Subcutaneous abdominal adipose tissue (tissue), 5 donors: ENCODE measurements at regions not wholly inside any gene's neighbourhood (a gene's known extent, or its start where the extent isn't known, plus 50 kb on each side); places are given as distances from the start of the nearest gene placed in this dataset.
"Not testable (repeated sequence)": the region's sequence is repeated elsewhere in the genome, so short reads cannot be mapped to it uniquely, and the experiment has no call there.

Source experiments
- H3K27ac ChIP-seq: one replicate; pipeline ENCODE4 v1.7.0; 2013; ENCODE audit warnings: low read depth, mild to moderate bottlenecking, inconsistent platforms, low read length, moderate library complexity
- H3K27me3 ChIP-seq, 5 donors: one replicate each; pipeline ENCODE4 v1.7.0; 2013; ENCODE audit warnings: low read length in 5 of 5, inconsistent platforms in 1 of 5; ENCODE audit not compliant: control insufficient read depth in 5 of 5, insufficient read depth in 4 of 5
- H3K36me3 ChIP-seq, 5 donors: one replicate each; pipeline ENCODE4 v1.7.0; 2013; ENCODE audit warnings: low read length in 5 of 5; ENCODE audit not compliant: control insufficient read depth in 5 of 5, insufficient read depth in 5 of 5
- H3K4me1 ChIP-seq, 5 donors: one replicate each; pipeline ENCODE4 v1.7.0; 2013; ENCODE audit warnings: low read length in 5 of 5, mild to moderate bottlenecking in 3 of 5, moderate library complexity in 1 of 5; ENCODE audit not compliant: control insufficient read depth in 5 of 5, insufficient read depth in 5 of 5
- H3K4me3 ChIP-seq, 5 donors: one replicate each; pipeline ENCODE4 v1.7.0; 2013; ENCODE audit warnings: low read length in 5 of 5, low read depth in 1 of 5
- H3K9ac ChIP-seq, 5 donors: one replicate each; pipeline ENCODE4 v1.7.0; 2013; ENCODE audit warnings: low read length in 5 of 5, mild to moderate bottlenecking in 4 of 5, moderate library complexity in 3 of 5
- H3K9me3 ChIP-seq, 5 donors: one replicate each; pipeline ENCODE4 v1.7.0; 2013; ENCODE audit warnings: low read length in 5 of 5; ENCODE audit not compliant: control insufficient read depth in 5 of 5
- donor health status: healthy.
- donor health status: healthy.
- donor health status: healthy.
- donor health status: healthy.
- donor health status: healthy.

GRCh38 chr5:115429345-115429940, 115.1 kb downstream of the FEM1C start:
- Histone ChIP-seq H3K4me1 (peaks cover 0 to 11% (median 6%) of the 10 kb centered on the region in 5 donors), H3K9me3 (no peaks in the 10 kb centered on the region), H3K27me3 (no peaks in the 10 kb centered on the region), H3K27ac (no peak overlapping the region), H3K4me3 (no peak overlapping the region), H3K9ac (no peak overlapping the region), H3K36me3 (no peaks in the 10 kb centered on the region)

- no peak overlapping the region for H3K9ac ChIP-seq
- H3K9me3 ChIP-seq: no peaks in the 10 kb centered on the region
- H3K36me3 ChIP-seq: no peaks in the 10 kb centered on the region
- H3K27me3 ChIP-seq: no peaks in the 10 kb centered on the region
- H3K27ac ChIP-seq: no peak overlapping the region
- H3K4me1 ChIP-seq: peaks cover 0 to 16% (median 11%) of the 10 kb centered on the region in 5 donors
- no peak overlapping the region for H3K4me3 ChIP-seq
Measured at GRCh38 chr5:115428676-115429075, 115.9 kb downstream of the FEM1C start.

GRCh38 chr5:115428248-115428647, 116.3 kb downstream of the FEM1C start:
- Histone ChIP-seq H3K4me1 (peaks cover 2 to 20% (median 13%) of the 10 kb centered on the region in 5 donors), H3K27me3 (no peaks in the 10 kb centered on the region), H3K36me3 (no peaks in the 10 kb centered on the region), H3K9me3 (no peaks in the 10 kb centered on the region), H3K9ac (no peak overlapping the region), H3K4me3 (no peak overlapping the region), H3K27ac (no peak overlapping the region)

- no peaks in the 10 kb centered on the region for H3K36me3 ChIP-seq
- H3K4me1 ChIP-seq: peaks cover 5 to 27% (median 23%) of the 10 kb centered on the region in 5 donors
- H3K27ac ChIP-seq: peak overlapping the region; percentile 75
- no peak overlapping the region for H3K4me3 ChIP-seq
- H3K27me3 ChIP-seq: no peaks in the 10 kb centered on the region
- no peaks in the 10 kb centered on the region for H3K9me3 ChIP-seq
- H3K9ac ChIP-seq: no peak overlapping the region
Measured at GRCh38 chr5:115424446-115424845, 120.1 kb downstream of the FEM1C start.

- Histone ChIP-seq H3K27ac (peak overlapping the region; percentile 75), H3K36me3 (no peaks in the 10 kb centered on the region), H3K9ac (no peak overlapping the region), H3K4me3 (no peak overlapping the region), H3K4me1 (peaks cover 5 to 27% (median 23%) of the 10 kb centered on the region in 5 donors), H3K27me3 (no peaks in the 10 kb centered on the region), H3K9me3 (no peaks in the 10 kb centered on the region)
Measured at GRCh38 chr5:115424030-115424429, 120.5 kb downstream of the FEM1C start.

GRCh38 chr5:115423541-115423940, 121.0 kb downstream of the FEM1C start:
- no peaks in the 10 kb centered on the region for H3K36me3 ChIP-seq
- H3K27me3 ChIP-seq: no peaks in the 10 kb centered on the region
- peak overlapping the region; percentile 75 for H3K27ac ChIP-seq
- H3K9ac ChIP-seq: peak overlapping the region in 1 of 5 donors; percentile 58
- no peaks in the 10 kb centered on the region for H3K9me3 ChIP-seq
- H3K4me1 ChIP-seq: peaks cover 5 to 27% (median 23%) of the 10 kb centered on the region in 5 donors
- no peak overlapping the region for H3K4me3 ChIP-seq

- H3K9ac ChIP-seq: no peak overlapping the region
Measured at GRCh38 chr5:115423051-115423450, 121.5 kb downstream of the FEM1C start.

GRCh38 chr5:115420812-115421211, 123.8 kb downstream of the FEM1C start:
- H3K9ac ChIP-seq, H3K27ac ChIP-seq, H3K4me3 ChIP-seq, H3K27me3 ChIP-seq, H3K36me3 ChIP-seq, H3K9me3 ChIP-seq: not testable (repeated sequence)
- peaks cover 5 to 31% (median 25%) of the 10 kb centered on the region in 5 donors for H3K4me1 ChIP-seq

More at GRCh38 chr5:115423051-115423450, 121.5 kb downstream of the FEM1C start:
- Histone ChIP-seq H3K36me3 (no peaks in the 10 kb centered on the region), H3K27me3 (no peaks in the 10 kb centered on the region), H3K27ac (peak overlapping the region; percentile 75), H3K9me3 (no peaks in the 10 kb centered on the region), H3K4me1 (peaks cover 5 to 27% (median 23%) of the 10 kb centered on the region in 5 donors), H3K4me3 (no peak overlapping the region)

GRCh38 chr5:115419846-115420585, 123.6 kb upstream of the CCDC112 start:
- no peak overlapping the region for H3K4me3 ChIP-seq
- H3K9me3 ChIP-seq: no peaks in the 10 kb centered on the region
- no peak overlapping the region for H3K9ac ChIP-seq
- no peaks in the 10 kb centered on the region for H3K36me3 ChIP-seq
- peaks cover 5 to 33% (median 28%) of the 10 kb centered on the region in 5 donors for H3K4me1 ChIP-seq
- no peaks in the 10 kb centered on the region for H3K27me3 ChIP-seq
- no peak overlapping the region for H3K27ac ChIP-seq

GRCh38 chr5:115418788-115419187, 122.3 kb upstream of the CCDC112 start:
- Histone ChIP-seq H3K9ac (no peak overlapping the region), H3K27ac (no peak overlapping the region), H3K27me3 (no peaks in the 10 kb centered on the region), H3K36me3 (no peaks in the 10 kb centered on the region), H3K4me1 (peaks cover 5 to 35% (median 30%) of the 10 kb centered on the region in 5 donors), H3K4me3 (no peak overlapping the region), H3K9me3 (no peaks in the 10 kb centered on the region)
